Heart left ventricle (tissue), 16 donors: ENCODE measurements at regions not wholly inside any gene's neighbourhood (a gene's known extent, or its start where the extent isn't known, plus 50 kb on each side); places are given as distances from the start of the nearest gene placed in this dataset.

ENCODE experiments used
- ATAC-seq, 4 donors: fragments of 200-7000 bp; cut with Tn5 transposase; one replicate each; pipeline ENCODE4 v1.9.1; 2020 to 2022; ENCODE audit warnings: moderate library complexity in 4 of 4, mild to moderate bottlenecking in 3 of 4, moderate number of reproducible peaks in 1 of 4
- DNase-seq, 5 donors: peaks; one replicate each; pipeline ENCODE4 v3.0.0-alpha.2; 2020
- H3K27ac ChIP-seq, 12 donors: fragments of 200-600 bp; sonication (generic) in 4 of 12; one replicate each; pipeline versions ENCODE4 v1.5.0 to v1.8.0; 2016 to 2022; ENCODE audit warnings: mild to moderate bottlenecking in 2 of 12
- H3K27me3 ChIP-seq, 9 donors: fragments of 200-600 bp; sonication (generic) in 2 of 9; one replicate each; pipeline versions ENCODE4 v1.5.1 to v1.8.0; 2016 to 2022; ENCODE audit warnings: mild to moderate bottlenecking in 3 of 9
- H3K36me3 ChIP-seq, 9 donors: fragments of 200-600 bp; sonication (generic) in 2 of 9; one replicate each; pipeline versions ENCODE4 v1.5.0 to v1.8.0; 2018 to 2022; ENCODE audit warnings: mild to moderate bottlenecking in 2 of 9
- H3K4me1 ChIP-seq, 12 donors: fragments of 200-600 bp; sonication (generic) in 4 of 12; one replicate each; pipeline versions ENCODE4 v1.5.0 to v1.8.0; 2016 to 2022; ENCODE audit warnings: mild to moderate bottlenecking in 3 of 12
- H3K4me3 ChIP-seq, 12 donors: fragments of 200-600 bp; sonication (generic) in 4 of 12; one replicate each; pipeline versions ENCODE4 v1.5.0 to v1.8.0; 2017 to 2022; ENCODE audit warnings: mild to moderate bottlenecking in 9 of 12, moderate library complexity in 4 of 12
- H3K9me3 ChIP-seq, 12 donors: fragments of 200-600 bp; sonication (generic) in 4 of 12; one replicate each; pipeline versions ENCODE4 v1.5.0 to v1.8.0; 2016 to 2022; ENCODE audit warnings: mild to moderate bottlenecking in 1 of 12
- CTCF ChIP-seq, 12 donors: fragments of 200-600 bp; sonication (generic) in 4 of 12; IDR thresholded peaks; one replicate each; pipeline versions ENCODE4 v1.5.0 to v1.8.0; 2018 to 2022; ENCODE audit warnings: antibody characterized with exemption in 12 of 12, mild to moderate bottlenecking in 5 of 12
- POLR2A ChIP-seq, 2 donors: fragments of 450-650 bp; IDR thresholded peaks; one replicate each; pipeline ENCODE4 v1.6.1; 2017; ENCODE audit warnings: antibody characterized with exemption in 2 of 2, mild to moderate bottlenecking in 2 of 2, moderate library complexity in 2 of 2
- WGBS, 4 donors: extraction: QIAGEN DNeasy Blood & Tissue Kit in 2 of 4; methylation state at CpG; one replicate each; pipeline versions ENCODE4 v1.1.5 to v1.1.7; 2013 to 2018; 5-methylcytosine and 5-hydroxymethylcytosine counted together
- intact Hi-C, 10 donors: fragments of 100-400 bp; cut with DNase I; formaldehyde crosslinking; loops; one replicate each; pipeline versions ENCODE4 v1.11.1 to v1.14.2; 2022
- donor health status: ischemic (EF 13 %, LVEDD 7.1; RV severe dilation, severe dysfunction).
- donor health status: healthy with polysubstance abuse.
- donor health status: DM: no; HTN: yes; CAD: no.
- donor health status: DM: no; HTN: no; CAD: no.
- donor health status: ischemic (EF 25% LVEDD 6.9; RV normal size, moderate dysfunction).
- donor health status: ischemic (EF 25% LVEDD 5.7; RV mildly dilated, moderate dysfunction).
- donor health status: healthy.
- donor health status: DM: yes; HTN: yes; CAD: no.
- donor health status: ischemic (EF 35%, LVEDD 5.7; RV mildly dilated, moderate dysfunction).
- donor health status: nonischemic (EF 11% LVEDD 7.7; RV severe dilation, severe dysfunction).
- donor health status: DM: yes; HTN: yes; CAD: no.
- donor health status: PGD.
- donor health status: ischemic (EF 29% LVEDD 5.4; RV normal size, mild dysfunction).
- donor health status: nonischemic (EF 23%, LVEDD 6.1; RV moderate dilation, normal function).

GRCh38 chr20:56843386-56843785, 214.3 kb downstream of the TFAP2C start:
- TF ChIP-seq POLR2A (IDR thresholded peaks at IDR 0.05) (no peak), CTCF (IDR thresholded peaks at IDR 0.05) (no peak)
- Histone ChIP-seq H3K36me3 (no peaks in the 10 kb centered on the region), H3K4me3 (no peak overlapping the region), H3K27ac (no peak overlapping the region), H3K9me3 (no peaks in the 10 kb centered on the region), H3K27me3 (peaks cover 0 to 14% (median 0%) of the 10 kb centered on the region in 9 donors), H3K4me1 (no peaks in the 10 kb centered on the region)
- ATAC-seq = peak in 1 of 4 donors; percentile 26
- peak in 1 of 5 donors; percentile 43 for DNase-seq
- 50 to 74% (median 70%) methylated on average over 5 to 7 of the region's 7 CpGs for WGBS, 4 donors
- intact Hi-C loops = no loop called here

- intact Hi-C loops = no loop called here
- Histone ChIP-seq H3K4me1 (no peaks in the 10 kb centered on the region), H3K27ac (no peak overlapping the region), H3K36me3 (no peaks in the 10 kb centered on the region), H3K4me3 (no peak overlapping the region), H3K27me3 (peaks cover 0 to 13% (median 0%) of the 10 kb centered on the region in 9 donors), H3K9me3 (no peaks in the 10 kb centered on the region)
- TF ChIP-seq POLR2A (IDR thresholded peaks at IDR 0.05) = no peak
- TF ChIP-seq CTCF (IDR thresholded peaks at IDR 0.05) = no peak
- WGBS, 4 donors = 34 to 58% (median 42%) methylated on average over 4 of the region's 4 CpGs
- no peak for ATAC-seq
- no peak for DNase-seq
These were observed 214.7 kb downstream of the TFAP2C start for GRCh38 chr20:56843817-56844216.

DNA sequence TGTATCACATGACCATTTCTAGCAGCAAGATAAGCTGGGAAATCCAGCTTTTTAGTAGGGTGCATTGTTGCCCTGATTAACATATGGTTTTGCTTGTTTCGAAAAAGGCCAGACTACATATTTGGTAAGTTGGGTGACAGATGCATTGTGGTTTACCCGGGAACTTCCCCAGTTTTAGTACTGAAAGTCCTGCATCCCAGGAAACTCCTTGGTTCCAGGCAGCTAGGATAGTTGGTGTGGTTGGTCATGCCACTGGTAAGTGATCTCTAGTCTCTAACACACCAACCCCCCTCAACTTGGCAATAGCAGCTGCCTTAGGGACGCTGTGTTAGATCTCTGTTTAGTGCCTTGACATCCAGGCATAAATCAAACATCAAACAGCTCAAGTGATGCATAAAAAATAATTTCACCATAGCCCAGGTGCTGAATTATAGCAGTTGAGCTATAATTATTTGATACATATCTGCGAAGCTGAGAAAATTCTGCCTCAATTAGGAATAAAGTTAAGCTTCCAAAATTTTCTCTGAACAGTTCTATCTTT, 216.5 kb downstream of the TFAP2C start:
- ATAC-seq = no peak
- intact Hi-C loops = no loop called here
- Histone ChIP-seq H3K9me3 (no peaks in the 10 kb centered on the region), H3K36me3 (no peaks in the 10 kb centered on the region), H3K4me3 (no peak overlapping the region), H3K27me3 (peaks cover 0 to 19% (median 0%) of the 10 kb centered on the region in 9 donors), H3K27ac (no peak overlapping the region), H3K4me1 (no peaks in the 10 kb centered on the region)
- WGBS, 4 donors = 62 to 83% (median 74%) methylated on average over 4 of the region's 4 CpGs
- TF ChIP-seq POLR2A (IDR thresholded peaks at IDR 0.05) = no peak
- no peak for TF ChIP-seq CTCF (IDR thresholded peaks at IDR 0.05)
- DNase-seq = no peak

GRCh38 chr20:56848561-56848960, 219.5 kb downstream of the TFAP2C start:
- no peaks in the 10 kb centered on the region for H3K4me1 ChIP-seq
- ATAC-seq = no peak
- intact Hi-C loops = no loop called here
- no peak overlapping the region for H3K27ac ChIP-seq
- H3K9me3 ChIP-seq = peaks cover 0 to 6% (median 0%) of the 10 kb centered on the region in 12 donors
- H3K4me3 ChIP-seq = no peak overlapping the region
- WGBS, 4 donors = 12 to 28% (median 23%) methylated on average over 7 to 12 of the region's 12 CpGs
- DNase-seq = no peak
- no peak for TF ChIP-seq CTCF (IDR thresholded peaks at IDR 0.05)
- TF ChIP-seq POLR2A (IDR thresholded peaks at IDR 0.05) = no peak
- H3K36me3 ChIP-seq = no peaks in the 10 kb centered on the region
- peaks cover 0 to 19% (median 0%) of the 10 kb centered on the region in 9 donors for H3K27me3 ChIP-seq
